Panc1 (cell line): ENCODE measurements at regions not wholly inside any gene's neighbourhood (a gene's known extent, or its start where the extent isn't known, plus 50 kb on each side); places are given as distances from the start of the nearest gene placed in this dataset.

ENCODE experiments used
- CTCF ChIP-seq: fragments of 450-650 bp; IDR thresholded peaks from 2 replicates; pipeline ENCODE4 v1.5.1; 2017; ENCODE audit warnings: mild to moderate bottlenecking
- POLR2AphosphoS5 ChIP-seq: IDR thresholded peaks from 2 replicates; pipeline ENCODE4 v1.6.1; 2012; ENCODE audit warnings: mild to moderate bottlenecking, low read depth, low read length, moderate library complexity
- REST ChIP-seq, 2 experiments: IDR thresholded peaks; 2 replicates each; pipeline ENCODE4 v1.6.1; 2011 to 2012; ENCODE audit warnings: low read depth in 2 of 2, control low read depth in 1 of 2, low read length in 1 of 2, mild to moderate bottlenecking in 1 of 2, moderate library complexity in 1 of 2; ENCODE audit not compliant: insufficient read depth in 1 of 2
- SIN3A ChIP-seq: IDR thresholded peaks from 2 replicates; pipeline ENCODE4 v1.6.1; 2012; ENCODE audit warnings: low read depth, mild to moderate bottlenecking, low read length, moderate library complexity, borderline replicate concordance; ENCODE audit not compliant: insufficient read depth
- TCF7L2 ChIP-seq: IDR thresholded peaks from 2 replicates; pipeline ENCODE4 v1.6.1; 2011; ENCODE audit warnings: mild to moderate bottlenecking, low read depth, low read length, inconsistent platforms

GRCh38 chr5:4222821-4223220, 627.2 kb downstream of the IRX1 start:
- TF ChIP-seq CTCF (no peak), SIN3A (no peak), POLR2AphosphoS5 (no peak), TCF7L2 (no peak), REST (IDR thresholded peaks at IDR 0.05; ENCODE audit: insufficient read depth in 1 of 2, low read depth in 2 of 2, low read length in 1 of 2) (no peak)
